ENCODE measurements at regions not wholly inside any gene's neighbourhood (a gene's known extent, or its start where the extent isn't known, plus 50 kb on each side); places are given as distances from the start of the nearest gene placed in this dataset.

- Mint-ChIP-seq H3K36me3 (no peaks in the 10 kb centered on the region), H3K4me1 (no peaks in the 10 kb centered on the region), H3K27ac (no peak overlapping the region), H3K27me3 (ENCODE audit: low read depth in 2 of 2) (peaks cover 0 to 7% of the 10 kb centered on the region in 2 donors), H3K4me3 (no peak overlapping the region), H3K9me3 (no peaks in the 10 kb centered on the region)
- no peak for ATAC-seq
- Histone ChIP-seq H3K27ac (ENCODE audit: low read length) (no peak overlapping the region), H3K27me3 (ENCODE audit: control insufficient read depth, insufficient read depth, low read length) (no peaks in the 10 kb centered on the region), H3K36me3 (ENCODE audit: control insufficient read depth, insufficient read depth, low read length) (no peaks in the 10 kb centered on the region), H3K4me1 (ENCODE audit: control insufficient read depth, insufficient read depth, low read length) (no peaks in the 10 kb centered on the region), H3K4me3 (ENCODE audit: low read length) (no peak overlapping the region), H3K9me3 (ENCODE audit: control insufficient read depth, insufficient read depth, low read length) (no peaks in the 10 kb centered on the region)
- 64% methylated on average over 22 of the region's 22 CpGs for WGBS (ENCODE audit: insufficient coverage)
- no peak for DNase-seq
- intact Hi-C loops (cut with micrococcal nuclease), result loop anchor here (10.0 kb wide), 1 partner anchor 65 kb away; no protein-coding TSS in a partner anchor
- TF ChIP-seq CTCF (IDR thresholded peaks at IDR 0.05), result no peak
These were observed 113.7 kb upstream of the BLID start for GRCh38 chr11:122229481-122230384.

- H3K36me3 Mint-ChIP-seq, result no peaks in the 10 kb centered on the region
- Histone ChIP-seq H3K27me3 (ENCODE audit: control insufficient read depth, insufficient read depth, low read length) (no peaks in the 10 kb centered on the region), H3K4me3 (ENCODE audit: low read length) (no peak overlapping the region), H3K36me3 (ENCODE audit: control insufficient read depth, insufficient read depth, low read length) (no peaks in the 10 kb centered on the region), H3K27ac (ENCODE audit: low read length) (no peak overlapping the region), H3K4me1 (ENCODE audit: control insufficient read depth, insufficient read depth, low read length) (no peaks in the 10 kb centered on the region), H3K9me3 (ENCODE audit: control insufficient read depth, insufficient read depth, low read length) (no peaks in the 10 kb centered on the region)
- H3K4me1 Mint-ChIP-seq, result no peaks in the 10 kb centered on the region
- TF ChIP-seq CTCF (IDR thresholded peaks at IDR 0.05), result no peak
- no peak for ATAC-seq
- H3K4me3 Mint-ChIP-seq, result no peak overlapping the region
- no peaks in the 10 kb centered on the region for H3K9me3 Mint-ChIP-seq
- intact Hi-C loops (cut with micrococcal nuclease), result loop anchor here (10.0 kb wide), 1 partner anchor 64 kb away; no protein-coding TSS in a partner anchor
- H3K27me3 Mint-ChIP-seq (ENCODE audit: low read depth in 2 of 2), result peaks cover 0 to 7% of the 10 kb centered on the region in 2 donors
- H3K27ac Mint-ChIP-seq, result no peak overlapping the region
- 73% methylated on average over 2 of the region's 2 CpGs for WGBS (ENCODE audit: insufficient coverage)
- DNase-seq, result no peak
These were observed 113.1 kb upstream of the BLID start for GRCh38 chr11:122229078-122229477.

GRCh38 chr11:122226810-122227379 lies 110.9 kb upstream of the BLID start:
- Histone ChIP-seq H3K4me1 (ENCODE audit: control insufficient read depth, insufficient read depth, low read length) (no peaks in the 10 kb centered on the region), H3K36me3 (ENCODE audit: control insufficient read depth, insufficient read depth, low read length) (no peaks in the 10 kb centered on the region), H3K9me3 (ENCODE audit: control insufficient read depth, insufficient read depth, low read length) (no peaks in the 10 kb centered on the region), H3K4me3 (ENCODE audit: low read length) (no peak overlapping the region), H3K27me3 (ENCODE audit: control insufficient read depth, insufficient read depth, low read length) (no peaks in the 10 kb centered on the region), H3K27ac (ENCODE audit: low read length) (no peak overlapping the region)
- intact Hi-C loops (cut with micrococcal nuclease), result loop anchor here (10.0 kb wide), 1 partner anchor 62 kb away; no protein-coding TSS in a partner anchor
- Mint-ChIP-seq H3K27ac (no peak overlapping the region), H3K27me3 (ENCODE audit: low read depth in 2 of 2) (peaks cover 0 to 11% of the 10 kb centered on the region in 2 donors), H3K9me3 (no peaks in the 10 kb centered on the region), H3K4me1 (no peaks in the 10 kb centered on the region), H3K36me3 (no peaks in the 10 kb centered on the region), H3K4me3 (no peak overlapping the region)
- DNase-seq, result no peak
- no peak for ATAC-seq
- WGBS (ENCODE audit: insufficient coverage), result 54% methylated on average over 4 of the region's 4 CpGs
- TF ChIP-seq CTCF (IDR thresholded peaks at IDR 0.05), result no peak

All from natural killer cell (primary cell).